HepG2 (cell line): ENCODE measurements at regions not wholly inside any gene's neighbourhood (a gene's known extent, or its start where the extent isn't known, plus 50 kb on each side); places are given as distances from the start of the nearest gene placed in this dataset.

Experiments
- ATAC-seq: fragments of 200-7000 bp; cut with Tn5 transposase; 3 replicates; pipeline ENCODE4 v1.9.1; 2020; ENCODE audit warnings: mild to moderate bottlenecking, moderate library complexity
- BruUV-seq: library from RNA; stranded (reverse); fragments of 400-500 nt; replicated peaks from 2 replicates; lab custom pipeline; 2021; lab: Mats Ljungman, UMichigan
- CTCF ChIA-PET: fragments of 300-600 bp; formaldehyde crosslinking; extraction: SDS; loops from one replicate; lab custom pipeline; 2021; ENCODE audit warnings: low total read pairs, inconsistent platforms, low intra/inter-chr PET ratio; lab: Yijun Ruan, JAX
- POLR2A ChIA-PET: fragments of 350-600 bp; sonication (Branson Sonifier 250); formaldehyde crosslinking; loops from one replicate; lab custom pipeline; 2020; ENCODE audit warnings: antibody characterized with exemption, inconsistent platforms; lab: Yijun Ruan, JAX
- DNase-seq: peaks from one replicate; pipeline ENCODE4 v3.0.0-alpha.2; 2015; ENCODE audit warnings: low spot score
- FAIRE-seq: peaks from 3 replicates; lab custom pipeline; 2011; peaks lifted over from hg19 to GRCh38; lab: Jason Lieb, UNC
- H2AFZ ChIP-seq: one replicate; pipeline ENCODE4 v1.6.1; 2011; ENCODE audit warnings: low read length, inconsistent platforms
- H3K27ac ChIP-seq: fragments of 300-600 bp; 3 replicates; pipeline ENCODE4 v1.8.0; 2011; ENCODE audit warnings: mixed run types, mild to moderate bottlenecking, mixed read lengths, low read length, inconsistent platforms; ENCODE audit not compliant: insufficient read depth; ENCODE audit errors: extremely low read length
- H3K27me3 ChIP-seq, 2 experiments: fragments of 200-600 bp in 1 of 2; 2 replicates in 1 of 2; 3 replicates in 1 of 2; pipeline versions ENCODE4 v1.6.0 to v1.8.0; 2011; ENCODE audit warnings: low read length in 2 of 2, mild to moderate bottlenecking in 2 of 2, moderate library complexity in 2 of 2, inconsistent platforms in 1 of 2; ENCODE audit not compliant: insufficient read depth in 2 of 2, control insufficient read depth in 1 of 2
- H3K36me3 ChIP-seq, 2 experiments: fragments of 200-600 bp in 1 of 2; replicated peaks in 1 of 2; 2 replicates in 1 of 2; 3 replicates in 1 of 2; pipeline versions ENCODE4 v1.5.1 to v1.8.0; 2011; ENCODE audit warnings: low read length in 2 of 2, inconsistent platforms in 1 of 2; ENCODE audit not compliant: insufficient read depth in 2 of 2, control insufficient read depth in 1 of 2
- H3K4me1 ChIP-seq: 2 replicates; pipeline ENCODE4 v1.5.1; 2012; ENCODE audit warnings: low read length, inconsistent platforms; ENCODE audit not compliant: insufficient read depth
- H3K4me2 ChIP-seq: 2 replicates; pipeline ENCODE4 v1.6.0; 2011; ENCODE audit warnings: low read depth, low read length, inconsistent platforms
- H3K4me3 ChIP-seq, 3 experiments: fragments of 200-600 bp in 1 of 3; sonication (generic), shearing (Covaris generic) in 1 of 3; replicated peaks in 1 of 3; 2 replicates each; pipeline ENCODE4 v1.5.1; 2011 to 2016; ENCODE audit warnings: low read length in 3 of 3, inconsistent platforms in 2 of 3, low read depth in 2 of 3, mild to moderate bottlenecking in 2 of 3, control low read depth in 1 of 3, mixed read lengths in 1 of 3; ENCODE audit not compliant: insufficient read depth in 1 of 3
- H3K79me2 ChIP-seq: one replicate; pipeline ENCODE4 v1.6.1; 2011; ENCODE audit warnings: low read length, inconsistent platforms; ENCODE audit not compliant: insufficient read depth
- H3K9ac ChIP-seq: 2 replicates; pipeline ENCODE4 v1.6.0; 2011; ENCODE audit warnings: mild to moderate bottlenecking, low read depth, low read length, inconsistent platforms; ENCODE audit not compliant: insufficient read depth
- H3K9me3 ChIP-seq: 2 replicates; pipeline ENCODE4 v1.5.1; 2012; ENCODE audit warnings: mild to moderate bottlenecking, low read length
- H4K20me1 ChIP-seq: 2 replicates; pipeline ENCODE4 v1.6.0; 2011; ENCODE audit warnings: inconsistent platforms, mild to moderate bottlenecking, low read length, moderate library complexity; ENCODE audit not compliant: insufficient read depth
- ATM ChIP-seq: fragments of 450-650 bp; IDR thresholded peaks from 2 replicates; pipeline ENCODE4 v1.7.1; 2017; ENCODE audit warnings: mild to moderate bottlenecking, borderline replicate concordance
- CHCHD3 ChIP-seq: sonication (generic); formaldehyde crosslinking; IDR thresholded peaks from 2 replicates; pipeline ENCODE4 v1.8.0; 2022; ENCODE audit warnings: mild to moderate bottlenecking, missing genetic modification reagents, moderate library complexity
- EEA1 ChIP-seq: sonication (generic); formaldehyde crosslinking; IDR thresholded peaks from 2 replicates; pipeline ENCODE4 v1.5.1; 2020; ENCODE audit warnings: mild to moderate bottlenecking, missing genetic modification reagents, borderline replicate concordance
- ETV5 ChIP-seq: IDR thresholded peaks from 2 replicates; pipeline ENCODE4 v1.6.1; 2018; ENCODE audit warnings: missing biosample characterization, missing genetic modification reagents, inconsistent platforms, borderline replicate concordance
- EZH2 ChIP-seq: conservative IDR thresholded peaks from 2 replicates; pipeline ENCODE4 v1.6.1; 2012; ENCODE audit warnings: mild to moderate bottlenecking, low read depth, low read length, moderate library complexity
- GABPB1 ChIP-seq: IDR thresholded peaks from 2 replicates; pipeline ENCODE4 v1.6.1; 2016; ENCODE audit warnings: mild to moderate bottlenecking, missing genetic modification reagents, moderate library complexity, missing compliant biosample characterization
- HES4 ChIP-seq: sonication (generic); formaldehyde crosslinking; IDR thresholded peaks from 2 replicates; pipeline ENCODE4 v1.9.0; 2021; ENCODE audit warnings: mild to moderate bottlenecking, missing genetic modification reagents, borderline replicate concordance
- ISX ChIP-seq: sonication (generic); formaldehyde crosslinking; conservative IDR thresholded peaks from 2 replicates; pipeline ENCODE4 v1.5.0; 2020; ENCODE audit warnings: missing genetic modification reagents
- NBN ChIP-seq: fragments of 450-650 bp; conservative IDR thresholded peaks from 2 replicates; pipeline ENCODE4 v1.6.1; 2017
- NCOR1 ChIP-seq: fragments of 200-600 bp; sonication (generic); IDR thresholded peaks from 2 replicates; pipeline ENCODE4 v1.7.0; 2017; ENCODE audit warnings: antibody characterized with exemption, low read length, borderline replicate concordance
- PCBP2 ChIP-seq: fragments of 200-400 bp; formaldehyde crosslinking; optimal IDR thresholded peaks from 2 replicates; pipeline ENCODE3; 2018; ENCODE audit warnings: low read length, low read depth; ENCODE audit not compliant: poor library complexity, severe bottlenecking
- PHF20 ChIP-seq: sonication (generic); formaldehyde crosslinking; IDR thresholded peaks from 2 replicates; pipeline ENCODE4 v1.5.0; 2020; ENCODE audit warnings: mild to moderate bottlenecking, missing genetic modification reagents
- SRF ChIP-seq: IDR thresholded peaks from 2 replicates; pipeline ENCODE4 v1.6.1; 2011; ENCODE audit warnings: mild to moderate bottlenecking, low read depth, low read length, moderate library complexity
- ZFP36 ChIP-seq: fragments of 150-350 bp; IDR thresholded peaks from 2 replicates; pipeline ENCODE4 v1.6.1; 2018; ENCODE audit warnings: borderline replicate concordance, low read length, low read depth; ENCODE audit not compliant: partially characterized antibody
- ZNF30 ChIP-seq: sonication (generic); formaldehyde crosslinking; IDR thresholded peaks from 2 replicates; pipeline ENCODE4 v1.5.0; 2020; ENCODE audit warnings: mild to moderate bottlenecking, missing genetic modification reagents
- WGBS: methylation state at CpG from one replicate; pipeline ENCODE4 v1.1.6; 2017; ENCODE audit warnings: low lambda C conversion rate; 5-methylcytosine and 5-hydroxymethylcytosine counted together
- in situ Hi-C: cut with HindIII; loops from 2 replicates; pipeline ENCODE4 v1.10.0; 2017; ENCODE audit warnings: low pct_unique_long_range_greater_than_20kb; ENCODE audit not compliant: extremely low pct_ligation_motif_present
- intact Hi-C: fragments of 100-400 bp; cut with micrococcal nuclease; formaldehyde crosslinking; loops from one replicate; pipeline ENCODE4 v1.10.0; 2022; ENCODE audit not compliant: unreplicated experiment
- TF ChIP-seq, protein P1 (sequence below): sonication (generic); formaldehyde crosslinking; IDR thresholded peaks from 2 replicates; pipeline ENCODE4 v1.4.0; 2020; ENCODE audit warnings: mild to moderate bottlenecking, low read depth, missing genetic modification reagents
- TF ChIP-seq, protein P2 (sequence below): IDR thresholded peaks from 2 replicates; pipeline ENCODE4 v1.6.1; 2016; ENCODE audit warnings: mild to moderate bottlenecking, missing biosample characterization, missing genetic modification reagents

GRCh38 chr10:33632432-33632831 is 298.0 kb upstream of the NRP1 start (continued):
- TF ChIP-seq SRF (no peak), EEA1 (CRISPR knock-in tag) (no peak), NCOR1 (no peak)
- TF ChIP-seq, protein P1, sequence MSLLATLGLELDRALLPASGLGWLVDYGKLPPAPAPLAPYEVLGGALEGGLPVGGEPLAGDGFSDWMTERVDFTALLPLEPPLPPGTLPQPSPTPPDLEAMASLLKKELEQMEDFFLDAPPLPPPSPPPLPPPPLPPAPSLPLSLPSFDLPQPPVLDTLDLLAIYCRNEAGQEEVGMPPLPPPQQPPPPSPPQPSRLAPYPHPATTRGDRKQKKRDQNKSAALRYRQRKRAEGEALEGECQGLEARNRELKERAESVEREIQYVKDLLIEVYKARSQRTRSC (CRISPR knock-in tag), result no peak

DNA sequence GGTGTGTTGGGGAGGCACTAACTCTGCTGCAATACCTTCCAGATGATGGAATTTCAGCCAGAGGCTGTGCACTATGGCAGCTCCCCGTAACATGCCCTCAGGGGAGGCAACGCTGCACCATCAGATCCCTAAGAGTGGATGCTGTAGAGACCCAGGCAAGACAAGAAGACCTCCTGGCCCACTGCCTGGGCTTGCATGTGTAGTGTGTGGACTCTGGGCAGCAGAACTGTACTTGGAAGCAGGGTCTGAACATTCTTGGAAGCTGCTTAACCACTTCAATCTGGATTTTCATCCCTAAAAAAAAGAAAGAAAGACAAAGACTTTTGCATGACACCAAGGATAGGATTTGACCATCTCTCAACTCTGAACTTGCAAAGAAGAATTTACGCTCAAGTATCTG is 297.5 kb upstream of the NRP1 start:
- H3K27me3 ChIP-seq, result peaks cover 0 to 7% of the 10 kb centered on the region in 2 experiments; a peak in 1 of 5 replicates
- no peaks in the 10 kb centered on the region for H3K79me2 ChIP-seq
- WGBS, result 31% methylated on average over 2 of the region's 3 CpGs
- no peak overlapping the region for H3K4me3 ChIP-seq
- H3K9me3 ChIP-seq, result no peaks in the 10 kb centered on the region
- H2AFZ ChIP-seq, result no peak overlapping the region
- no peak for FAIRE-seq
- H3K9ac ChIP-seq, result no peak overlapping the region
- ChIA-PET CTCF (no interaction called here), POLR2A (no interaction called here)
- H3K27ac ChIP-seq, result no peak overlapping the region
- no peak for ATAC-seq
- TF ChIP-seq, protein P1 (CRISPR knock-in tag), result no peak
- TF ChIP-seq ISX, result no peak
- TF ChIP-seq CHCHD3 (CRISPR knock-in tag), result no peak
- TF ChIP-seq HES4 (CRISPR knock-in tag), result no peak
- no peak for TF ChIP-seq PCBP2
- no peak for TF ChIP-seq GABPB1 (CRISPR knock-in tag)
- no peak for TF ChIP-seq ZFP36
- no peak for TF ChIP-seq NBN
- TF ChIP-seq ETV5, result no peak
- TF ChIP-seq, protein P2, sequence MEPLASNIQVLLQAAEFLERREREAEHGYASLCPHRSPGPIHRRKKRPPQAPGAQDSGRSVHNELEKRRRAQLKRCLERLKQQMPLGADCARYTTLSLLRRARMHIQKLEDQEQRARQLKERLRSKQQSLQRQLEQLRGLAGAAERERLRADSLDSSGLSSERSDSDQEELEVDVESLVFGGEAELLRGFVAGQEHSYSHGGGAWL (CRISPR knock-in tag), result no peak
- TF ChIP-seq EZH2, result no peak
- TF ChIP-seq ATM, result no peak
- no peak for TF ChIP-seq PHF20 (CRISPR knock-in tag)
- TF ChIP-seq ZNF30 (CRISPR knock-in tag), result no peak
- H3K36me3 ChIP-seq, result no peaks in the 10 kb centered on the region
- no peaks in the 10 kb centered on the region for H3K4me1 ChIP-seq
- in situ Hi-C loops, result no loop called here
- no peak overlapping the region for H3K4me2 ChIP-seq
- H4K20me1 ChIP-seq, result no peaks in the 10 kb centered on the region
- intact Hi-C loops, result no loop called here
- BruUV-seq, result no TSS peak
- DNase-seq, result no peak
